G401.6 (cell line): ENCODE measurements at regions not wholly inside any gene's neighbourhood (a gene's known extent, or its start where the extent isn't known, plus 50 kb on each side); places are given as distances from the start of the nearest gene placed in this dataset.

Experiments used
- FAIRE-seq: peaks from 2 replicates; lab custom pipeline; 2012; peaks lifted over from hg19 to GRCh38; lab: Jason Lieb, UNC

DNA sequence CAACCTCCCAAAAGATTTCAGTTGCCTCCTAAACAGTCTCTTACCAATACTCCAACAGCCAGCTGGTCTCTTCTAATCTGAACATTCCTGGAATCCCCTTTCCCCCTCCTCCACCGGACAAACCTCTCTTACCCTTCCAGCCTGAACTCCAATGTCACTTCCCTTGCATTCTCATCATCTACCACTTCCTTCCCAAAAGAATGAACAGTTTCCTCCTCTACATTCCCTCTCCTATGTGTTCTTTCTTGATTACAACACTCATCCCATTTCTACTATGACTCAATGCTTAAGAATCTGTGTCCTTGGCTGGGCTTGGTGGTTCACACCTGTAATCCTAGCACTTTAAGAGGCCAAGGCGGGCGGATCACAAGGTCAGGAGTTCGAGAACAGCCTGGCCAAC, 417.1 kb downstream of the SETD4 start:
- no peak for FAIRE-seq

DNA sequence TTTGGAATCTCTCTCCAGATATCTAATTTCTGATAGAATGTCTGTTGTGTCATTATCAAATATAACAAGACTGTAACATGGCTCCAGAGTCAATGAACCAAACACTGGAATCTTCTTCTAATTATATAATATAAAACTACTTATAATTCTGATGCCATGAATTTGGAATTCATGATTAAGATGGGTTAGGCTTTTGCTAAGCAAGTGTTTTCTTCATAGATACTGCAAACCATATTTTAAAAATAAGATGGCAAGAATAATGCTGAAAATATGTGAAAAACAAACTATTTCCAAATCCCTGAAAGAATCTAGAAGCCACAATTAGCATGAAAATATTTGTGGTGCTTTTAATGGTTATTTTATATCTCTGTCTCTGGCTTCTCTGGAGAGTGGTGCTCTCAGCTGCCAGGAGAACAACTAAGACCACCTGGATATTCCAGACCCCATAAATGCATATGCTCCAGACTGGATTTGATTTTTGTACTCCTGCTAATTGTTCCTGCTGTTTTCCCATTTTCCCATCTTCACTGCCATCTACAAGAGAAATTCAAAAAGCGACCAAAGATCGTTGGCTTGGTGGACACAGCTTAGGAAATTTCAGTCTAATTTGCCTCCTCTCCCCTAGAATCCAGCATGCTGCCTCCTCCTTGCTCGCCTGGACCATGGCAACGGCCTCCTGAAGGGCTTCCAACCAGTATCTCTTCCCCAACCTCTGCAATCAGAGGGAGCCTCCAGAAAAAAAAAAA, 418.9 kb downstream of the SETD4 start:
- FAIRE-seq: no peak

GRCh38 chr21:35637431-35637830, 422.9 kb downstream of the SETD4 start:
- FAIRE-seq: no peak

GRCh38 chr21:35635994-35636393, 424.3 kb downstream of the SETD4 start:
- no peak for FAIRE-seq

DNA sequence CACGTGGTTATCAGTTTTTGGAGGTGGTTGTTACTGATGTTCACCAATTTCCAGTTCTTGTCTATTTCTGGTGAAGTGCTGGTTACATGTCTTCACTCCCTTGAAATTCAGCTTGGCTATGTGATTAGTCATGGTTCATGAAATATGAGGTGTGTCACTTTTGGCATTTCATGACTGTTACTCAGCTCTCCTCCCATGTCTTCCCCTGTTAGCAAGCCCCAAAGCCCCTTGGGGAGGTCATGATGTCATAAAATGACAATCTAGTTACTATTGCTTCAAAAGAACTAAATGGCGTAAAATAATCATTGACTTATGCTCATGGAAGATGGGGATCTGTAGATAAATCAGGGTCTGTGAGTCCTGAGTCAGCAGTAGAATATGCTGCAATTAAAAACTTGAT, 425.1 kb downstream of the SETD4 start:
- FAIRE-seq: no peak

- no peak for FAIRE-seq
Measured at GRCh38 chr21:35633501-35633900, 426.8 kb downstream of the SETD4 start.

DNA sequence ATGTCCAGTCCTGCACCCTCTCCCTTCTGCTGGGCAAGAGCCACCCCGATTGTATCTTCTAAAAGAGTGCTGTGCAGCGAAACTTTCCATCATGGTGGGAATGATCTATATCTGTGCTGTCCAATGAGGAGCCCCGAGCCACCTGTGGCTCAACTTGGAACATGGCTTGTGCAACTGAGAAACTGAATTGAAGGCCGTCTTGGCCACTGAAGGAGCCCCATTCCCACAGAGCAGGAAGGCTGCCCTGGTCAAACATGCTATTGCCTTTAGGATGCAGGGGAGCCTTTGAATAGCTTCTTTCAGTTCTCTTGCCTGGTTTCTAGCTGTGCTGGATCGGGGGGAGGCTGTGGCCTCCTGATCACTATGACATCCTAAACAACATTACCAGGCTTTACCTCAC, 427.6 kb downstream of the SETD4 start:
- FAIRE-seq: no peak

DNA sequence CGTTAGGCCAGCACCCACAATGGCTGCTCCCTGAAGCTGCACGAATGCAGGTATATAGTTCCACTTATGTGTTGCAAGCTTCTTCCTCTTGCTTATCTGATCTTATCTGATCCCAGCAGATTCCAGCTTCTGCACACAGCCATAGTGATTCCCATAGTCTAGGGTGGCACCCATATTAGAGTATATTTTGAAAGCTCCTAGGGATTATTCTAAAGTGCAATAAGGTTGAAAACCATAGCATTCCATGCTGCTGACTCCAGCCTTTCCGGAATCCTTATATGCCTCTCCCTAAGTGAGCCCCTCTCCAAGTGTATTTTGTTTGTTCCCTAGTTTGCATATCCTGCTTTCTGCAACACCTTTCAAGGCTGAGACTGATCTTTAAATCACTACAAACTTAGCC, 432.0 kb downstream of the SETD4 start:
- no peak for FAIRE-seq

DNA sequence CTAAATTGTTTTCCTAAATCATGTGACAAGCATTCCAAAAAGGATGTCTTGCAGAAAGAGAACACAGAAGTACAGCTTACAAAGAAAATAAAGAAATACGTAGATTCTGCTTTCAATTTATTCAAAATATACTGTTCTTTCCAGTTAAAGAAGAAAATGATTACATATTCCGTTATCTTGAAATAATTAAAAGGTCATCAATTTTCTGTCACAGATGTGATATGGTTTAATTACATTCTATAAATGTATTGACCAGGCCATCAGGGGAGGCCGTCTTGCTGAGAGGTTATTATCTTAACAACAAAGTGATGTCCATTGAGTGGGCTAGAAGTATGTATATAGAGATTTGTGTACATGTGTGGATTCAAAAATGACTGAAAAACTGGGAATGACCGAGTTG, 432.9 kb downstream of the SETD4 start:
- no peak for FAIRE-seq

GRCh38 chr21:35625576-35625975, 434.8 kb downstream of the SETD4 start:
- no peak for FAIRE-seq

DNA sequence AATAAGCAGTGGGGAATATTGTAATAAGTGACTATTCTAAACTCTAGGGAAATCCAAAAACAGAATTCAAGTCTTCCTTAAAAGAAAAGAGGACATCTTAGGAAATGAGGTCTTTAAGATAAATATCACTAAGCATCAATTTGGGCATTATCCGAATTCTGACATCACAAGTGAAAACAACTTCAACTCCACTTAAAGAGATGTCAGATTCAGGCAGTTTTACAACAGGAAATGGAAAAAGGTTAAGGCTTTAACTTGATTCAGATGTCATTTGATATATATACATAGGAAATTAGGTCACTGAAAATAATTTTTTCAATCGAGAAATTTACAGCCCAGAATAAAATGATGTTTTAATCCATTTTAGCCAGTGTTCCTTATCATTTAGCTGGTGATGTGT, 435.4 kb downstream of the SETD4 start:
- FAIRE-seq: no peak

GRCh38 chr21:35622612-35623011, 437.7 kb downstream of the SETD4 start:
- FAIRE-seq: no peak

GRCh38 chr21:35619184-35619583, 441.1 kb downstream of the SETD4 start:
- no peak for FAIRE-seq

DNA sequence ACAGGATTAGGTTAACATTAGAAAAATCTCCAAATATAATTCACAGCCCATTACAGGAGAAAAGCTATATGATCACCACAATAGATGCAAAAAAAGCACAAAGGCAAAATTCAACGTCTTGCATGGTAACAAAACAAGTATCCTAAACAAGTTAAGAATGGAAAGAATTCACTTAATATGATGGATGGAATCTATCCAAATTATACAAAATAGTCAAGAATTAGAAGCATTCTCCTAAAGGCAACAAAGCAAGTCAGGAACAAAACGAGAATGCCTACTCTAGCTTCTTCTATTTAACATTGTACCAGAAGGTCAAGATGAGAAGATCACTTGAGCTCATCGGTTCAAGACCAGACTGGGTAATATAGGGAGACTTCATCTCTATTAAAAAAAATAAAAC, 442.8 kb downstream of the SETD4 start:
- FAIRE-seq: no peak

GRCh38 chr21:35616090-35616489, 444.2 kb downstream of the SETD4 start:
- no peak for FAIRE-seq

- FAIRE-seq: no peak
Measured at GRCh38 chr21:35615325-35615724, 445.0 kb downstream of the SETD4 start.

- FAIRE-seq: no peak
Measured at GRCh38 chr21:35614396-35614921, 445.9 kb downstream of the SETD4 start.

- no peak for FAIRE-seq
Measured at GRCh38 chr21:35611708-35612132, 448.6 kb downstream of the SETD4 start.

- no peak for FAIRE-seq
Measured at GRCh38 chr21:35609263-35609662, 451.1 kb downstream of the SETD4 start.

DNA sequence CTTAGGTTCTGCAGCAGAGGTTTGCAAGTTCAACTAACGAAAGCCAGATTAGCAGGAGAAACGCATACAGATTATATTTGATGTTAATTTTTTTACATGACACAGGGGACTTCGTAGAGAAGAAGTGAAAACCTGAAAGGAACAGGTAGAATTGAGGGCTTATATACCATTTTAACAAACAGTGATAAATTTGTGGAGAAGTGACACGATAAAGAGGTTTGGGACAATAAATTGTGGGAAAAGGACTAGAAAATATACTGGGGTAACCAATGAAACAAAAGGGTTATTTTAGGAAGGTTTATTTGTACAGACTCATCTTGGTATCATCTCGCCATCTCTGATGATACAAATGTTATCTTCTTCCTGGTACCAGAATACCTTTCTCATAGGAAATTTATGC, 452.9 kb downstream of the SETD4 start:
- no peak for FAIRE-seq

DNA sequence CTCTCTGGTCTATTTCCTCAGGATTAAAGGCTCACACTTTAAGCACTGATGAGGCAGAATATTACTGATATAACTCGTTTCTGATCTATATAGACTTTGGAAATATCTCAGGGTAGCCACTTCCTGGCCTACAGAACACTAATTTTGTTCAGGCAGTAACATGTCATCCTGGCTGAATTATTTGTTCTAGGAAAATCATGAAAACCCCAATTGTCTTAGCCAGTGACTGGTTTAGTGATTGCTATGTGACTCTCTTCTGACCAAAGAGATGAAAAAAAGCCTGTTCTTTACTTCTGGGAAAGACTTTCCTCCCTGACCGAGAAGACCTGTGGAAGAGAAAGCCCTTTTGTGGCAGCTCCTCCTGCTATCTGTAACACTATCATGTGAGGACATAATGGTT, 453.7 kb downstream of the SETD4 start:
- no peak for FAIRE-seq

GRCh38 chr21:35606146-35606545, 454.2 kb downstream of the SETD4 start:
- no peak for FAIRE-seq

DNA sequence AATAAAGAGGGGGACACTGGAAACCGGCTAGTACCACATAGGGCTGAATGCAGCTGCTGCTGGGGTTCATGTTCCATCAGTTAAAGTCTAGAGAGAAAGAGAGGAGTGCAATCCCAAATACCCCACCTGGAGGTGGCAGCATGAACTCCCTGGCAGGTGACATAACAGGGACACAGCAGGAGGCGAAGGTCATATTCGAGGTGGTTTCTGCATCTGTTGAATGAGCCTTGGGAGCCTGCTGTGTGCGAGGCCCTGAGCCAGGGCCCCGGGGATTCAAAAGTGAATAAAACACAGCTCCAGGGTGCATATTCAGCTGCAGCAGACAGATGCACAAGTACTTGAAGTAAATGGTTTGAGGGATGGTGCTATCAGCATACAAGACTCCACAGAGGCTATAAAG, 456.8 kb downstream of the SETD4 start:
- FAIRE-seq: no peak

- FAIRE-seq: no peak
Measured at GRCh38 chr21:35602811-35603362, 457.4 kb downstream of the SETD4 start.
